Neural cell (in vitro differentiated cells): ENCODE measurements at regions not wholly inside any gene's neighbourhood (a gene's known extent, or its start where the extent isn't known, plus 50 kb on each side); places are given as distances from the start of the nearest gene placed in this dataset.

ENCODE experiments used
- H2AFZ ChIP-seq: fragments of 200-600, 300-800 bp; sonication (generic), shearing (Covaris generic); 2 replicates; pipeline ENCODE4 v1.6.0; 2014; ENCODE audit warnings: low read depth, mild to moderate bottlenecking, antibody characterized with exemption, low read length, moderate library complexity
- H3F3A ChIP-seq: fragments of 200-600 bp; shearing (Covaris generic); 2 replicates; pipeline ENCODE4 v1.6.1; 2016; ENCODE audit warnings: mild to moderate bottlenecking, moderate library complexity, mixed read lengths, antibody characterized with exemption, low read length; ENCODE audit not compliant: insufficient read depth, poor library complexity, severe bottlenecking
- H3K27ac ChIP-seq: fragments of 200-600, 300-800 bp; sonication (generic), shearing (Covaris generic); 2 replicates; pipeline ENCODE4 v1.5.1; 2014; ENCODE audit warnings: mild to moderate bottlenecking, low read length, moderate library complexity
- H3K27me3 ChIP-seq: fragments of 300-800, 200-600 bp; sonication (generic), shearing (Covaris generic); 2 replicates; pipeline ENCODE4 v1.6.0; 2014; ENCODE audit warnings: mild to moderate bottlenecking, low read depth, low read length, moderate library complexity; ENCODE audit not compliant: insufficient read depth
- H3K36me3 ChIP-seq: fragments of 300-800, 200-600 bp; sonication (generic), shearing (Covaris generic); 2 replicates; pipeline ENCODE4 v1.5.1; 2014; ENCODE audit warnings: mild to moderate bottlenecking, antibody characterized with exemption, low read length, moderate library complexity; ENCODE audit not compliant: insufficient read depth
- H3K4me2 ChIP-seq: fragments of 300-800, 200-600 bp; sonication (generic), shearing (Covaris generic); 2 replicates; pipeline ENCODE4 v1.6.0; 2014; ENCODE audit warnings: mild to moderate bottlenecking, low read length
- H3K4me3 ChIP-seq: fragments of 300-800, 200-600 bp; sonication (generic), shearing (Covaris generic); 2 replicates; pipeline ENCODE4 v1.5.1; 2014; ENCODE audit warnings: mild to moderate bottlenecking, low read length, moderate library complexity
- H3K79me2 ChIP-seq: fragments of 200-600 bp; shearing (Covaris generic); replicated peaks from 2 replicates; pipeline ENCODE4 v1.6.0; 2014; ENCODE audit warnings: mild to moderate bottlenecking, low read length, moderate library complexity; ENCODE audit not compliant: insufficient read depth
- H3K9ac ChIP-seq: fragments of 300-800, 200-600 bp; sonication (generic), shearing (Covaris generic); 2 replicates; pipeline ENCODE4 v1.6.1; 2016; ENCODE audit warnings: mild to moderate bottlenecking, low read length, mixed read lengths
- H3K9me2 ChIP-seq: fragments of 200-600 bp; shearing (Covaris generic); 2 replicates; pipeline ENCODE4 v1.6.1; 2016; ENCODE audit warnings: mild to moderate bottlenecking, low read length, mixed read lengths; ENCODE audit not compliant: insufficient read depth
- H3K9me3 ChIP-seq: fragments of 200-600, 300-800 bp; sonication (generic), shearing (Covaris generic); 2 replicates; pipeline ENCODE4 v1.6.1; 2016; ENCODE audit warnings: mild to moderate bottlenecking, mixed run types, low read length, moderate library complexity, mixed read lengths
- H4K20me1 ChIP-seq: fragments of 200-600 bp; shearing (Covaris generic); 2 replicates; pipeline ENCODE4 v1.6.1; 2016; ENCODE audit warnings: mild to moderate bottlenecking, mixed run types; ENCODE audit not compliant: insufficient read depth
- EZH2 ChIP-seq: fragments of 200-600, 300-800 bp; shearing (Covaris generic), sonication (generic); IDR thresholded peaks from 2 replicates; pipeline ENCODE4 v1.6.1; 2014; ENCODE audit warnings: antibody characterized with exemption, low read length, borderline replicate concordance, mild to moderate bottlenecking; ENCODE audit not compliant: insufficient read depth, poor library complexity, severe bottlenecking
- POLR2AphosphoS5 ChIP-seq: IDR thresholded peaks from 2 replicates; pipeline ENCODE4 v1.6.1; 2012
- SMC3 ChIP-seq: fragments of 450-650 bp; conservative IDR thresholded peaks from 2 replicates; pipeline ENCODE4 v1.6.1; 2014; ENCODE audit warnings: antibody characterized with exemption, mild to moderate bottlenecking, moderate library complexity; ENCODE audit not compliant: poor library complexity
- TAF1 ChIP-seq: IDR thresholded peaks from 2 replicates; pipeline ENCODE4 v1.6.1; 2012; ENCODE audit warnings: low read depth
- TF ChIP-seq, protein P1 (sequence below): fragments of 450-650 bp; IDR thresholded peaks from 2 replicates; pipeline ENCODE4 v1.5.1; 2014; ENCODE audit warnings: antibody characterized with exemption, mild to moderate bottlenecking, moderate library complexity; ENCODE audit not compliant: poor library complexity, severe bottlenecking
- TF ChIP-seq, protein P2 (sequence below): IDR thresholded peaks from 2 replicates; pipeline ENCODE4 v1.6.1; 2012; ENCODE audit warnings: borderline replicate concordance

DNA sequence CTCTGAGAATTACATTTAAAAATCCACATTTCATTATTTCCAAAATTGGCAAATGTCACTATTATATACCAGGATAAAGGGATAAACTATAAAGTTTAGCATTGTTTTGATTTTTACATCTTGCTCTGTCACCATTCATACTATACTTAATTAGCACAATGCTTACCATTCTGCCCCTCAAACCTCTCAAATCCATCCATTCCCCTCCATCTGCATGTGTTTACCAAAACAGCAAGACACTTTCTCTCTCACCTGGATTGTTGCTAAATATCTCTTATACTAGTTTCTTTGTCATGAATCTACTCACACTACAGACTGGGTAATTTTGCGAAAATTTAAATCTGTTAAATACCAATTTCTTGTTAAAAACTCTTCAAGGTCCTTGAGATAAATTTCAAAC, 496.1 kb downstream of the NR4A2 start:
- H3K9me3 ChIP-seq, result no peaks in the 10 kb centered on the region
- H3K9ac ChIP-seq, result no peak overlapping the region
- H2AFZ ChIP-seq, result no peak overlapping the region
- H3F3A ChIP-seq, result no peaks in the 10 kb centered on the region
- H3K27ac ChIP-seq, result no peak overlapping the region
- TF ChIP-seq, protein P1, sequence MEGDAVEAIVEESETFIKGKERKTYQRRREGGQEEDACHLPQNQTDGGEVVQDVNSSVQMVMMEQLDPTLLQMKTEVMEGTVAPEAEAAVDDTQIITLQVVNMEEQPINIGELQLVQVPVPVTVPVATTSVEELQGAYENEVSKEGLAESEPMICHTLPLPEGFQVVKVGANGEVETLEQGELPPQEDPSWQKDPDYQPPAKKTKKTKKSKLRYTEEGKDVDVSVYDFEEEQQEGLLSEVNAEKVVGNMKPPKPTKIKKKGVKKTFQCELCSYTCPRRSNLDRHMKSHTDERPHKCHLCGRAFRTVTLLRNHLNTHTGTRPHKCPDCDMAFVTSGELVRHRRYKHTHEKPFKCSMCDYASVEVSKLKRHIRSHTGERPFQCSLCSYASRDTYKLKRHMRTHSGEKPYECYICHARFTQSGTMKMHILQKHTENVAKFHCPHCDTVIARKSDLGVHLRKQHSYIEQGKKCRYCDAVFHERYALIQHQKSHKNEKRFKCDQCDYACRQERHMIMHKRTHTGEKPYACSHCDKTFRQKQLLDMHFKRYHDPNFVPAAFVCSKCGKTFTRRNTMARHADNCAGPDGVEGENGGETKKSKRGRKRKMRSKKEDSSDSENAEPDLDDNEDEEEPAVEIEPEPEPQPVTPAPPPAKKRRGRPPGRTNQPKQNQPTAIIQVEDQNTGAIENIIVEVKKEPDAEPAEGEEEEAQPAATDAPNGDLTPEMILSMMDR, result no peak
- no peak for TF ChIP-seq SMC3
- H3K79me2 ChIP-seq, result no peaks in the 10 kb centered on the region
- no peak overlapping the region for H3K4me2 ChIP-seq
- H4K20me1 ChIP-seq, result no peaks in the 10 kb centered on the region
- no peaks in the 10 kb centered on the region for H3K27me3 ChIP-seq
- H3K36me3 ChIP-seq, result no peaks in the 10 kb centered on the region
- H3K4me3 ChIP-seq, result no peak overlapping the region
- H3K9me2 ChIP-seq, result no peaks in the 10 kb centered on the region

DNA sequence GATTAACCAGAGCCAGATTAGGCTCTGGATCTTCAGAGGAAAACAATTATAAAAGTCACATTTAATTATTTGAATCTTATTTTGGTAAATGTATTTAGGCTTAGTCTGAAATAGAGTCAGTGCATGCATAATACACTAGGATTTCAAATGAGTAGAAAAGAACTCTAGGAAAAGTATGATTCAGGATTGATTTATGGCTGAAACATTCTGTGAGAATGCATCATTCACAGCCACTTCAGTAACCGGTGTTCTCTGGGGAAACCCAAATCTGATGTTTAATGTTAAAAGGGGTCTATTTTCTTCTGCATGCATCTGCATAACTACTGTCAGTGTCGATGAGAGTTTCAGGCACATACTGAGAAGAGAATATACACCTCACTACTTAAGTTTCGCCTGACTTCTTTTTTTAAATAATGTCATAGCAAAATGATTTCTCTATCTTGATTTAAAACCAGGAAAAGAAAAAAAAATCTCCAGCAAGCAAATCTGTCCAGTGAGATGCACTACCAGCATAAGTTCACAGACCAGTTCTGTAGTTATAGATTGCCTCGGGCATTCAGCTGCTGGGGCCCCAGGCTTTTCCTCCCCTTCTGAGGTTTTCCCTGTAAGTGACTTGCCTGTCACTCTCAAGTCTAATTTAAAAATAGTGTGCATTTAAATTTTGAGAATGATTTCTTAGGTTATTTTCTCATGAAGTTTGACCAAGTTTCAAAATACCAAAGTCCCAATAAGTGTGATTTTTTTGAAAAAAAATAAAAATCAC, 501.5 kb downstream of the NR4A2 start:
- Histone ChIP-seq H3K79me2 (no peaks in the 10 kb centered on the region), H3K4me3 (no peak overlapping the region), H3K4me2 (no peak overlapping the region), H2AFZ (no peak overlapping the region), H3K36me3 (no peaks in the 10 kb centered on the region), H3F3A (no peaks in the 10 kb centered on the region), H3K9me2 (no peaks in the 10 kb centered on the region), H3K27me3 (no peaks in the 10 kb centered on the region), H3K9me3 (no peaks in the 10 kb centered on the region), H3K9ac (no peak overlapping the region), H4K20me1 (no peaks in the 10 kb centered on the region), H3K27ac (no peak overlapping the region)
- TF ChIP-seq POLR2AphosphoS5 (no peak), SMC3 (no peak), EZH2 (no peak), TAF1 (no peak)
- TF ChIP-seq, protein P2, sequence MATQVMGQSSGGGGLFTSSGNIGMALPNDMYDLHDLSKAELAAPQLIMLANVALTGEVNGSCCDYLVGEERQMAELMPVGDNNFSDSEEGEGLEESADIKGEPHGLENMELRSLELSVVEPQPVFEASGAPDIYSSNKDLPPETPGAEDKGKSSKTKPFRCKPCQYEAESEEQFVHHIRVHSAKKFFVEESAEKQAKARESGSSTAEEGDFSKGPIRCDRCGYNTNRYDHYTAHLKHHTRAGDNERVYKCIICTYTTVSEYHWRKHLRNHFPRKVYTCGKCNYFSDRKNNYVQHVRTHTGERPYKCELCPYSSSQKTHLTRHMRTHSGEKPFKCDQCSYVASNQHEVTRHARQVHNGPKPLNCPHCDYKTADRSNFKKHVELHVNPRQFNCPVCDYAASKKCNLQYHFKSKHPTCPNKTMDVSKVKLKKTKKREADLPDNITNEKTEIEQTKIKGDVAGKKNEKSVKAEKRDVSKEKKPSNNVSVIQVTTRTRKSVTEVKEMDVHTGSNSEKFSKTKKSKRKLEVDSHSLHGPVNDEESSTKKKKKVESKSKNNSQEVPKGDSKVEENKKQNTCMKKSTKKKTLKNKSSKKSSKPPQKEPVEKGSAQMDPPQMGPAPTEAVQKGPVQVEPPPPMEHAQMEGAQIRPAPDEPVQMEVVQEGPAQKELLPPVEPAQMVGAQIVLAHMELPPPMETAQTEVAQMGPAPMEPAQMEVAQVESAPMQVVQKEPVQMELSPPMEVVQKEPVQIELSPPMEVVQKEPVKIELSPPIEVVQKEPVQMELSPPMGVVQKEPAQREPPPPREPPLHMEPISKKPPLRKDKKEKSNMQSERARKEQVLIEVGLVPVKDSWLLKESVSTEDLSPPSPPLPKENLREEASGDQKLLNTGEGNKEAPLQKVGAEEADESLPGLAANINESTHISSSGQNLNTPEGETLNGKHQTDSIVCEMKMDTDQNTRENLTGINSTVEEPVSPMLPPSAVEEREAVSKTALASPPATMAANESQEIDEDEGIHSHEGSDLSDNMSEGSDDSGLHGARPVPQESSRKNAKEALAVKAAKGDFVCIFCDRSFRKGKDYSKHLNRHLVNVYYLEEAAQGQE, result no peak
- TF ChIP-seq, protein P1, result no peak
